ENCODE measurements at regions not wholly inside any gene's neighbourhood (a gene's known extent, or its start where the extent isn't known, plus 50 kb on each side); places are given as distances from the start of the nearest gene placed in this dataset.

- H3K4me3 ChIP-seq (replicated peaks in 1 of 4; ENCODE audit: control extremely low read depth in 1 of 4, insufficient read depth in 1 of 4, low read depth in 3 of 4, low read length in 4 of 4): no peak overlapping the region
- no peaks in the 10 kb centered on the region for H3K36me3 ChIP-seq (ENCODE audit: control insufficient read depth, insufficient read depth, low read length)
- H3K4me1 ChIP-seq (ENCODE audit: control insufficient read depth, extremely low read depth, insufficient read depth, low read length): no peaks in the 10 kb centered on the region
- no peaks in the 10 kb centered on the region for H3K9me3 ChIP-seq (ENCODE audit: control insufficient read depth, insufficient read depth, low read depth, low read length)
- H3K27me3 ChIP-seq (ENCODE audit: control insufficient read depth, insufficient read depth, low read length): no peaks in the 10 kb centered on the region
- H3K27ac ChIP-seq (ENCODE audit: insufficient read depth, low read length): no peak overlapping the region
- DNase-seq (ENCODE audit: low read depth in 2 of 2): peak; percentile 13 to 71
- H3K9ac ChIP-seq (ENCODE audit: insufficient read depth, low read length): no peak overlapping the region
- H4K20me1 ChIP-seq (ENCODE audit: control insufficient read depth, extremely low read depth, insufficient read depth, low read length): no peaks in the 10 kb centered on the region
- no peak overlapping the region for H2AFZ ChIP-seq (ENCODE audit: low read length)
- no peak overlapping the region for H3K4me2 ChIP-seq (ENCODE audit: extremely low read depth, insufficient read depth, low read length)
- TF ChIP-seq CTCF (conservative IDR thresholded peaks at IDR 0.05 in 1 of 2, IDR thresholded peaks at IDR 0.05 in 1 of 2; ENCODE audit: low read depth in 1 of 2, low read length in 2 of 2) (no peak), EZH2 (IDR thresholded peaks at IDR 0.05; ENCODE audit: low read length, missing control alignments) (no peak)
- no peaks in the 10 kb centered on the region for H3K79me2 ChIP-seq (ENCODE audit: control insufficient read depth, insufficient read depth, low read length)
These were observed 60.3 kb upstream of the DAB2 start for GRCh38 chr5:39485079-39485478.

DNA sequence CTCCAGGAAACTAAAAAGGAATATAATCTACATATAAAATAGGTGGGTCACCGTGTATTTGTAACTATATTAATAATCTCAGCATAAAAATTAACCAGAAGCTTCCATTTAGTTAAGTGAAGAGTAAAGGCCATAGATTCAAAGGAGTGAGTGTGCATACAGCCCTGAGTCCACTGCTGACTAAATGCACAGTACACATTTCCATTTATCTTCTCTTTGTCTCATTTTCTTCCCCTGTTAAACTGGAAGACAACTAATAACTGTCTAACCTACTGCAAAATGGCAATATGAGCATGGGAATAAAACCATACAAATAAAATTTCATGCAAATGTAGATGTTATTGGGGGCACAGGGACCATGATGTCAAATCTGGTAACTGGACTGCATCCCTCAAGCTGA is 59.9 kb upstream of the DAB2 start:
- no peak overlapping the region for H3K9ac ChIP-seq (ENCODE audit: insufficient read depth, low read length)
- TF ChIP-seq EZH2 (IDR thresholded peaks at IDR 0.05; ENCODE audit: low read length, missing control alignments) (no peak), CTCF (conservative IDR thresholded peaks at IDR 0.05 in 1 of 2, IDR thresholded peaks at IDR 0.05 in 1 of 2; ENCODE audit: low read depth in 1 of 2, low read length in 2 of 2) (no peak)
- H3K4me2 ChIP-seq (ENCODE audit: extremely low read depth, insufficient read depth, low read length): no peak overlapping the region
- H4K20me1 ChIP-seq (ENCODE audit: control insufficient read depth, extremely low read depth, insufficient read depth, low read length): no peaks in the 10 kb centered on the region
- H3K27ac ChIP-seq (ENCODE audit: insufficient read depth, low read length): no peak overlapping the region
- no peak for DNase-seq (ENCODE audit: low read depth in 2 of 2)
- no peaks in the 10 kb centered on the region for H3K79me2 ChIP-seq (ENCODE audit: control insufficient read depth, insufficient read depth, low read length)
- H3K4me1 ChIP-seq (ENCODE audit: control insufficient read depth, extremely low read depth, insufficient read depth, low read length): no peaks in the 10 kb centered on the region
- H3K36me3 ChIP-seq (ENCODE audit: control insufficient read depth, insufficient read depth, low read length): no peaks in the 10 kb centered on the region
- H3K27me3 ChIP-seq (ENCODE audit: control insufficient read depth, insufficient read depth, low read length): no peaks in the 10 kb centered on the region
- H2AFZ ChIP-seq (ENCODE audit: low read length): no peak overlapping the region
- no peak overlapping the region for H3K4me3 ChIP-seq (replicated peaks in 1 of 4; ENCODE audit: control extremely low read depth in 1 of 4, insufficient read depth in 1 of 4, low read depth in 3 of 4, low read length in 4 of 4)
- no peaks in the 10 kb centered on the region for H3K9me3 ChIP-seq (ENCODE audit: control insufficient read depth, insufficient read depth, low read depth, low read length)

DNA sequence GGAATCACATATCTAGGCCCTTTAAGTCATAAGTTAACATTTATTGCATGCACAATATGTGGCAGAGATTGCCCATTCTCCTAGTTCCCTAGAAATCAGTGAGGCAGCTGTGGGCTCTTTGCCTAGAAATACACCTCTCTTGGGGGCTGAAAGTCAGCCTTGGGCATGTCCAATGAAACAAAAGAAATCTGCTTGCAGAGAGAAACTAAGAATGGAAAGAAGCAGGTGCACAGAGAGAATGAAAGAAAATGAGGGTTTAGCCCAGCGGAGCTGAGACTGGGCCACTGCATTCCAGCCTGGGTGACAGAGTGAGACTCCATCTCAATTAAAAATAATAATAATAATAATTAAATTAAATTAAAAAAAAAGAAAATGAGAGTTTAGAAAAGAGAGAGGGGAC is 57.3 kb upstream of the DAB2 start:
- H3K4me2 ChIP-seq (ENCODE audit: extremely low read depth, insufficient read depth, low read length): no peak overlapping the region
- H4K20me1 ChIP-seq (ENCODE audit: control insufficient read depth, extremely low read depth, insufficient read depth, low read length): no peaks in the 10 kb centered on the region
- no peaks in the 10 kb centered on the region for H3K4me1 ChIP-seq (ENCODE audit: control insufficient read depth, extremely low read depth, insufficient read depth, low read length)
- H3K27me3 ChIP-seq (ENCODE audit: control insufficient read depth, insufficient read depth, low read length): no peaks in the 10 kb centered on the region
- H3K36me3 ChIP-seq (ENCODE audit: control insufficient read depth, insufficient read depth, low read length): no peaks in the 10 kb centered on the region
- no peak overlapping the region for H3K27ac ChIP-seq (ENCODE audit: insufficient read depth, low read length)
- no peaks in the 10 kb centered on the region for H3K79me2 ChIP-seq (ENCODE audit: control insufficient read depth, insufficient read depth, low read length)
- DNase-seq (ENCODE audit: low read depth in 2 of 2): no peak
- no peaks in the 10 kb centered on the region for H3K9me3 ChIP-seq (ENCODE audit: control insufficient read depth, insufficient read depth, low read depth, low read length)
- H3K4me3 ChIP-seq (replicated peaks in 1 of 4; ENCODE audit: control extremely low read depth in 1 of 4, insufficient read depth in 1 of 4, low read depth in 3 of 4, low read length in 4 of 4): no peak overlapping the region
- no peak for TF ChIP-seq EZH2 (IDR thresholded peaks at IDR 0.05; ENCODE audit: low read length, missing control alignments)
- no peak for TF ChIP-seq CTCF (conservative IDR thresholded peaks at IDR 0.05 in 1 of 2, IDR thresholded peaks at IDR 0.05 in 1 of 2; ENCODE audit: low read depth in 1 of 2, low read length in 2 of 2)
- H2AFZ ChIP-seq (ENCODE audit: low read length): no peak overlapping the region
- H3K9ac ChIP-seq (ENCODE audit: insufficient read depth, low read length): no peak overlapping the region

Data from fibroblast of lung (primary cell).